Lower lobe of right lung (tissue), 2 donors: ENCODE measurements at regions not wholly inside any gene's neighbourhood (a gene's known extent, or its start where the extent isn't known, plus 50 kb on each side); places are given as distances from the start of the nearest gene placed in this dataset.

ENCODE experiments used
- ATAC-seq, 2 donors: fragments of 200-7000 bp; cut with Tn5 transposase; one replicate each; pipeline ENCODE4 v1.9.1; 2020 to 2022; ENCODE audit warnings: mild to moderate bottlenecking in 2 of 2, moderate library complexity in 2 of 2
- DNase-seq: peaks from one replicate; pipeline ENCODE4 v3.0.0-alpha.2; 2020
- H3K27ac ChIP-seq: fragments of 200-600 bp; one replicate; pipeline ENCODE4 v1.8.0; 2022
- H3K27me3 ChIP-seq: fragments of 200-600 bp; one replicate; pipeline ENCODE4 v1.8.0; 2022; ENCODE audit warnings: low read depth
- H3K36me3 ChIP-seq: fragments of 200-600 bp; one replicate; pipeline ENCODE4 v1.8.0; 2022; ENCODE audit warnings: mild to moderate bottlenecking
- H3K4me1 ChIP-seq: fragments of 200-600 bp; one replicate; pipeline ENCODE4 v1.8.0; 2022
- H3K4me3 ChIP-seq: fragments of 200-600 bp; one replicate; pipeline ENCODE4 v1.8.0; 2022; ENCODE audit warnings: mild to moderate bottlenecking
- H3K9me3 ChIP-seq: fragments of 200-600 bp; one replicate; pipeline ENCODE4 v1.8.0; 2022
- CTCF ChIP-seq: fragments of 200-600 bp; IDR thresholded peaks from one replicate; pipeline ENCODE4 v1.8.0; 2022; ENCODE audit warnings: antibody characterized with exemption, mild to moderate bottlenecking
- intact Hi-C: fragments of 100-400 bp; cut with DNase I; formaldehyde crosslinking; loops from one replicate; pipeline ENCODE4 v1.11.0; 2022
- donor health status: DM: no; HTN: yes; CAD: no; lungs with severe emphysema.

GRCh38 chr1:187629075-187629474 lies 800.3 kb downstream of the PLA2G4A start:
- intact Hi-C loops, result no loop called here
- Histone ChIP-seq H3K4me1 (no peaks in the 10 kb centered on the region), H3K27ac (no peak overlapping the region), H3K4me3 (no peak overlapping the region), H3K9me3 (peaks cover 7% of the 10 kb centered on the region), H3K36me3 (no peaks in the 10 kb centered on the region), H3K27me3 (no peaks in the 10 kb centered on the region)
- no peak for DNase-seq
- no peak for ATAC-seq
- no peak for TF ChIP-seq CTCF

GRCh38 chr1:187630653-187631380 lies 802.1 kb downstream of the PLA2G4A start:
- ATAC-seq, result no peak
- Histone ChIP-seq H3K4me3 (no peak overlapping the region), H3K4me1 (no peaks in the 10 kb centered on the region), H3K27ac (no peak overlapping the region), H3K36me3 (no peaks in the 10 kb centered on the region), H3K27me3 (no peaks in the 10 kb centered on the region), H3K9me3 (peaks cover 7% of the 10 kb centered on the region)
- no peak for DNase-seq
- no peak for TF ChIP-seq CTCF
- intact Hi-C loops, result no loop called here

GRCh38 chr1:187631381-187631675 lies 802.6 kb downstream of the PLA2G4A start:
- Histone ChIP-seq H3K27me3 (no peaks in the 10 kb centered on the region), H3K4me3 (no peak overlapping the region), H3K36me3 (no peaks in the 10 kb centered on the region), H3K4me1 (no peaks in the 10 kb centered on the region), H3K27ac (no peak overlapping the region), H3K9me3 (peaks cover 7% of the 10 kb centered on the region)
- no peak for ATAC-seq
- TF ChIP-seq CTCF, result no peak
- intact Hi-C loops, result no loop called here
- no peak for DNase-seq

GRCh38 chr1:187631984-187632383 lies 803.2 kb downstream of the PLA2G4A start:
- no peak overlapping the region for H3K27ac ChIP-seq
- no peak for TF ChIP-seq CTCF

GRCh38 chr1:187634940-187635339 lies 806.2 kb downstream of the PLA2G4A start:
- H3K27ac ChIP-seq, result no peak overlapping the region
- TF ChIP-seq CTCF, result no peak
- ATAC-seq (no peak), DNase-seq (no peak)
- no peaks in the 10 kb centered on the region for H3K27me3 ChIP-seq
- H3K9me3 ChIP-seq, result peaks cover 7% of the 10 kb centered on the region
- H3K36me3 ChIP-seq, result no peaks in the 10 kb centered on the region
- H3K4me1 ChIP-seq, result no peaks in the 10 kb centered on the region
- H3K4me3 ChIP-seq, result no peak overlapping the region
- intact Hi-C loops, result no loop called here

More at GRCh38 chr1:187631984-187632383, 803.2 kb downstream of the PLA2G4A start:
- no peaks in the 10 kb centered on the region for H3K27me3 ChIP-seq
- ATAC-seq, result no peak
- no peaks in the 10 kb centered on the region for H3K4me1 ChIP-seq
- H3K9me3 ChIP-seq, result peaks cover 7% of the 10 kb centered on the region
- intact Hi-C loops, result no loop called here
- no peaks in the 10 kb centered on the region for H3K36me3 ChIP-seq
- H3K4me3 ChIP-seq, result no peak overlapping the region
- no peak for DNase-seq
